ENCODE measurements at regions not wholly inside any gene's neighbourhood (a gene's known extent, or its start where the extent isn't known, plus 50 kb on each side); places are given as distances from the start of the nearest gene placed in this dataset.

DNA sequence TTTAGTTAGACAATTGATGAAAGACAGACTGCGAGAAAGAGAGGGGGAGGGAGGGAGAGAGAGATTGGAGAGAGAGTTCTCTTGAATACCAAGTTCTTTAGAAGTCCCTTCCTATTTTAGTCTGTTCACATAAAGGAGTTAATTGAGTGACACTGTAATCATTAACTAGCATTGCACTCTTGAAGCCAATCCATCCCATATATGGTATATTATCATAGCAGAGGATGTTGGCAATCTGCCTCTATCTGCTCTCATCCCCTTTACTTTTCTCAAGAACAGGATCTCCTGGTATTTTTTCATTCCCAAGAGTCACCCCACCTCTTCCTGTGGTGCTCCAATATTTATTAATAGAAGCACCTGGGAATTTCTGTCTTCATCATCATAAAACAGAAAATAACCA is 959.6 kb upstream of the NDST4 start:
- Histone ChIP-seq H3K9me3 (replicated peaks) (peaks cover 32% of the 10 kb centered on the region), H3K27me3 (ENCODE audit: low read depth) (no peaks in the 10 kb centered on the region), H3K4me1 (no peaks in the 10 kb centered on the region), H3K36me3 (no peaks in the 10 kb centered on the region), H3K27ac (replicated peaks) (no peak overlapping the region), H3K4me3 (no peak overlapping the region)
- TF ChIP-seq, protein P1, sequence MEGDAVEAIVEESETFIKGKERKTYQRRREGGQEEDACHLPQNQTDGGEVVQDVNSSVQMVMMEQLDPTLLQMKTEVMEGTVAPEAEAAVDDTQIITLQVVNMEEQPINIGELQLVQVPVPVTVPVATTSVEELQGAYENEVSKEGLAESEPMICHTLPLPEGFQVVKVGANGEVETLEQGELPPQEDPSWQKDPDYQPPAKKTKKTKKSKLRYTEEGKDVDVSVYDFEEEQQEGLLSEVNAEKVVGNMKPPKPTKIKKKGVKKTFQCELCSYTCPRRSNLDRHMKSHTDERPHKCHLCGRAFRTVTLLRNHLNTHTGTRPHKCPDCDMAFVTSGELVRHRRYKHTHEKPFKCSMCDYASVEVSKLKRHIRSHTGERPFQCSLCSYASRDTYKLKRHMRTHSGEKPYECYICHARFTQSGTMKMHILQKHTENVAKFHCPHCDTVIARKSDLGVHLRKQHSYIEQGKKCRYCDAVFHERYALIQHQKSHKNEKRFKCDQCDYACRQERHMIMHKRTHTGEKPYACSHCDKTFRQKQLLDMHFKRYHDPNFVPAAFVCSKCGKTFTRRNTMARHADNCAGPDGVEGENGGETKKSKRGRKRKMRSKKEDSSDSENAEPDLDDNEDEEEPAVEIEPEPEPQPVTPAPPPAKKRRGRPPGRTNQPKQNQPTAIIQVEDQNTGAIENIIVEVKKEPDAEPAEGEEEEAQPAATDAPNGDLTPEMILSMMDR (IDR thresholded peaks at IDR 0.05; ENCODE audit: borderline replicate concordance), result no peak
- intact Hi-C loops (cut with micrococcal nuclease), result no loop called here
- no peak for DNase-seq

DNA sequence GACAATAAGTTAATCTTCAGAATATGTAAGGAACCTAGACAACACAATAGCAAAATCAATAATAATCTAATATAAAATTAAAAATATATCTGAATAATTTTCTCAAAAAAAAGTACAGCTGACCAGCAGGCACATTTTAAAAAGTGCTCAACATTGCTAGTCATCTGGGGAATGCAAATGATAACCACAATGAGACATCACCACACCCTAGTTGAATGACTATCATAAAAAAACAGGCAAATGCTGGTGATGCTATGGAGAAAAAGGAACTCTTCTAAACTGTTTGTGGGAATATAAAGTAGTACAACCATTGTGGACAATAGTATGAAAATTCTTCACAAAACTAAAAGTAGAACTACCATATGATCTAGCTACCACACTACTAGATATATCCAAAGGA is 956.9 kb upstream of the NDST4 start:
- Histone ChIP-seq H3K4me3 (no peak overlapping the region), H3K4me1 (no peaks in the 10 kb centered on the region), H3K9me3 (replicated peaks) (peaks cover 17% of the 10 kb centered on the region), H3K27me3 (ENCODE audit: low read depth) (no peaks in the 10 kb centered on the region), H3K27ac (replicated peaks) (no peak overlapping the region), H3K36me3 (no peaks in the 10 kb centered on the region)
- no peak for DNase-seq
- TF ChIP-seq, protein P1 (IDR thresholded peaks at IDR 0.05; ENCODE audit: borderline replicate concordance), result no peak
- intact Hi-C loops (cut with micrococcal nuclease), result no loop called here

GRCh38 chr4:116066711-116067245 is 953.4 kb upstream of the NDST4 start:
- no peak for DNase-seq
- H3K9me3 ChIP-seq (replicated peaks), result peaks cover 12% of the 10 kb centered on the region
- H3K36me3 ChIP-seq, result no peaks in the 10 kb centered on the region
- H3K4me3 ChIP-seq, result no peak overlapping the region
- TF ChIP-seq, protein P1 (IDR thresholded peaks at IDR 0.05; ENCODE audit: borderline replicate concordance), result no peak
- H3K27me3 ChIP-seq (ENCODE audit: low read depth), result no peaks in the 10 kb centered on the region
- no peaks in the 10 kb centered on the region for H3K4me1 ChIP-seq
- intact Hi-C loops (cut with micrococcal nuclease), result no loop called here
- no peak overlapping the region for H3K27ac ChIP-seq (replicated peaks)

DNA sequence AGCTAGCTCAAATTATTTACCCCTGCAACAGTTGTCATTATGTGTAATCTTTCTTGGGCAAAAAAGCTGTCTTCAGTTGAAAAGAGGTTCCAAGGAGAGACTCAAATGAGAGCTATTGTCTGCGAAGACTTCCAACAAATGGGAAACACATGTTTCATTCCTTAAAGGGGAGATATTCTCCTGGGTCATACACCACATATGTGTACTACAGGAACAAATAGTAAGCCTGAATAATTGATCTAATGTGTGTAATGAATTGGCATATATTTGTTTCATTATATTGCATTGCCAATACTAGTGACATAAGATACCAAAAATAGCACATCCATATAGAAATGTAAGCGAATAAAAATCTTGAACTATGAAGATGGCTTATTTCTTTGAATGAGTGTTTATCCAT is 950.9 kb upstream of the NDST4 start:
- Histone ChIP-seq H3K27ac (replicated peaks) (no peak overlapping the region), H3K36me3 (no peaks in the 10 kb centered on the region), H3K4me1 (no peaks in the 10 kb centered on the region), H3K9me3 (replicated peaks) (peaks cover 12% of the 10 kb centered on the region), H3K4me3 (no peak overlapping the region), H3K27me3 (ENCODE audit: low read depth) (no peaks in the 10 kb centered on the region)
- intact Hi-C loops (cut with micrococcal nuclease), result no loop called here
- no peak for DNase-seq
- TF ChIP-seq, protein P1 (IDR thresholded peaks at IDR 0.05; ENCODE audit: borderline replicate concordance), result no peak

- TF ChIP-seq, protein P1 (IDR thresholded peaks at IDR 0.05; ENCODE audit: borderline replicate concordance), result no peak
- Histone ChIP-seq H3K9me3 (replicated peaks) (no peaks in the 10 kb centered on the region), H3K4me3 (no peak overlapping the region), H3K27ac (replicated peaks) (no peak overlapping the region), H3K27me3 (ENCODE audit: low read depth) (no peaks in the 10 kb centered on the region), H3K36me3 (no peaks in the 10 kb centered on the region), H3K4me1 (no peaks in the 10 kb centered on the region)
- intact Hi-C loops (cut with micrococcal nuclease), result no loop called here
- no peak for DNase-seq
Observed at GRCh38 chr4:116059361-116059760, 945.9 kb upstream of the NDST4 start.

Measured in left ventricle myocardium inferior (tissue), 1 donor.